T-helper 1 cell treated with Interleukin-12 subunit alpha and Interleukin-12 subunit beta and Interleukin-4 antibody, amounts not matched to agents 30 μg/mL and 1 μg/mL, for 36 hours (primary cell): ENCODE measurements at regions not wholly inside any gene's neighbourhood (a gene's known extent, or its start where the extent isn't known, plus 50 kb on each side); places are given as distances from the start of the nearest gene placed in this dataset.
"Not testable (repeated sequence)": the region's sequence is repeated elsewhere in the genome, so short reads cannot be mapped to it uniquely, and the experiment has no call there.

Experiments used
- H3K27ac Mint-ChIP-seq: one replicate; pipeline ENCODE4 v1.8.0; 2021; ENCODE audit warnings: mild to moderate bottlenecking, mixed read lengths
- H3K27me3 Mint-ChIP-seq: one replicate; pipeline ENCODE4 v1.8.0; 2021; ENCODE audit warnings: low read depth, mixed read lengths
- H3K36me3 Mint-ChIP-seq: one replicate; pipeline ENCODE4 v1.8.0; 2021; ENCODE audit warnings: low read depth, mixed read lengths
- H3K4me1 Mint-ChIP-seq: one replicate; pipeline ENCODE4 v1.8.0; 2021; ENCODE audit warnings: low read depth, mixed read lengths
- H3K4me3 Mint-ChIP-seq: one replicate; pipeline ENCODE4 v1.8.0; 2021; ENCODE audit warnings: mild to moderate bottlenecking, moderate library complexity, mixed read lengths
- H3K9me3 Mint-ChIP-seq: one replicate; pipeline ENCODE4 v1.8.0; 2021; ENCODE audit warnings: mixed read lengths

GRCh38 chr1:93763704-93764365 lies 82.2 kb upstream of the BCAR3 start:
- no peaks in the 10 kb centered on the region for H3K36me3 Mint-ChIP-seq
- peaks cover 17% of the 10 kb centered on the region for H3K4me1 Mint-ChIP-seq
- H3K27me3 Mint-ChIP-seq: peaks cover 7% of the 10 kb centered on the region
- no peak overlapping the region for H3K27ac Mint-ChIP-seq
- H3K9me3 Mint-ChIP-seq: no peaks in the 10 kb centered on the region
- H3K4me3 Mint-ChIP-seq: no peak overlapping the region

- H3K4me3 Mint-ChIP-seq: no peak overlapping the region
- H3K9me3 Mint-ChIP-seq: no peaks in the 10 kb centered on the region
- no peaks in the 10 kb centered on the region for H3K36me3 Mint-ChIP-seq
- peak overlapping the region; percentile 60 for H3K27ac Mint-ChIP-seq
- no peaks in the 10 kb centered on the region for H3K27me3 Mint-ChIP-seq
- peaks cover 20% of the 10 kb centered on the region for H3K4me1 Mint-ChIP-seq
Measured at GRCh38 chr1:93758842-93759515, 77.3 kb upstream of the BCAR3 start.

GRCh38 chr1:93757256-93758036 lies 75.8 kb upstream of the BCAR3 start:
- Mint-ChIP-seq H3K4me3 (no peak overlapping the region), H3K36me3 (no peaks in the 10 kb centered on the region), H3K4me1 (peaks cover 23% of the 10 kb centered on the region), H3K9me3 (no peaks in the 10 kb centered on the region), H3K27me3 (no peaks in the 10 kb centered on the region), H3K27ac (no peak overlapping the region)

- Mint-ChIP-seq H3K4me3 (no peak overlapping the region), H3K27me3 (no peaks in the 10 kb centered on the region), H3K27ac (no peak overlapping the region), H3K36me3 (no peaks in the 10 kb centered on the region), H3K9me3 (no peaks in the 10 kb centered on the region), H3K4me1 (peaks cover 21% of the 10 kb centered on the region)
Measured at GRCh38 chr1:93756657-93757056, 75.0 kb upstream of the BCAR3 start.

GRCh38 chr1:93755251-93755715 lies 73.6 kb upstream of the BCAR3 start:
- H3K27ac Mint-ChIP-seq, H3K27me3 Mint-ChIP-seq, H3K9me3 Mint-ChIP-seq, H3K4me3 Mint-ChIP-seq, H3K36me3 Mint-ChIP-seq: not testable (repeated sequence)
- H3K4me1 Mint-ChIP-seq: peaks cover 21% of the 10 kb centered on the region

GRCh38 chr1:93753791-93754763 lies 72.4 kb upstream of the BCAR3 start:
- no peak overlapping the region for H3K4me3 Mint-ChIP-seq
- no peaks in the 10 kb centered on the region for H3K36me3 Mint-ChIP-seq
- peak overlapping the region; percentile 11 for H3K27ac Mint-ChIP-seq
- H3K4me1 Mint-ChIP-seq: peaks cover 22% of the 10 kb centered on the region
- no peaks in the 10 kb centered on the region for H3K9me3 Mint-ChIP-seq
- H3K27me3 Mint-ChIP-seq: no peaks in the 10 kb centered on the region

- peaks cover 5% of the 10 kb centered on the region for H3K36me3 Mint-ChIP-seq
- no peak overlapping the region for H3K27ac Mint-ChIP-seq
- peaks cover 19% of the 10 kb centered on the region for H3K4me1 Mint-ChIP-seq
- H3K27me3 Mint-ChIP-seq: peaks cover 4% of the 10 kb centered on the region
- H3K9me3 Mint-ChIP-seq: peaks cover 9% of the 10 kb centered on the region
- no peak overlapping the region for H3K4me3 Mint-ChIP-seq
Measured at GRCh38 chr1:93751377-93752250, 70.0 kb upstream of the BCAR3 start.

- Mint-ChIP-seq H3K27ac (no peak overlapping the region), H3K36me3 (peaks cover 6% of the 10 kb centered on the region), H3K4me3 (no peak overlapping the region), H3K4me1 (peaks cover 20% of the 10 kb centered on the region), H3K27me3 (peaks cover 4% of the 10 kb centered on the region), H3K9me3 (peaks cover 9% of the 10 kb centered on the region)
Measured at GRCh38 chr1:93750955-93751354, 69.3 kb upstream of the BCAR3 start.

GRCh38 chr1:93749894-93750301 lies 68.3 kb upstream of the BCAR3 start:
- Mint-ChIP-seq H3K9me3 (peaks cover 9% of the 10 kb centered on the region), H3K36me3 (peaks cover 6% of the 10 kb centered on the region), H3K27me3 (peaks cover 4% of the 10 kb centered on the region), H3K27ac (no peak overlapping the region), H3K4me3 (no peak overlapping the region), H3K4me1 (peaks cover 30% of the 10 kb centered on the region)

- peaks cover 34% of the 10 kb centered on the region for H3K4me1 Mint-ChIP-seq
- no peak overlapping the region for H3K4me3 Mint-ChIP-seq
- peaks cover 6% of the 10 kb centered on the region for H3K36me3 Mint-ChIP-seq
- H3K27ac Mint-ChIP-seq: no peak overlapping the region
- peaks cover 4% of the 10 kb centered on the region for H3K27me3 Mint-ChIP-seq
- H3K9me3 Mint-ChIP-seq: peaks cover 9% of the 10 kb centered on the region
Measured at GRCh38 chr1:93749487-93749886, 67.8 kb upstream of the BCAR3 start.

GRCh38 chr1:93746021-93746812 lies 64.6 kb upstream of the BCAR3 start:
- Mint-ChIP-seq H3K4me3 (no peak overlapping the region), H3K27ac (no peak overlapping the region)

GRCh38 chr1:93744299-93744988 lies 62.8 kb upstream of the BCAR3 start:
- peak overlapping the region; percentile 27 for H3K27ac Mint-ChIP-seq
- H3K36me3 Mint-ChIP-seq: peaks cover 6% of the 10 kb centered on the region
- peaks cover 9% of the 10 kb centered on the region for H3K9me3 Mint-ChIP-seq
- H3K4me3 Mint-ChIP-seq: no peak overlapping the region
- H3K4me1 Mint-ChIP-seq: peaks cover 21% of the 10 kb centered on the region
- peaks cover 4% of the 10 kb centered on the region for H3K27me3 Mint-ChIP-seq

More at GRCh38 chr1:93746021-93746812, 64.6 kb upstream of the BCAR3 start:
- Mint-ChIP-seq H3K27me3 (peaks cover 4% of the 10 kb centered on the region), H3K4me1 (peaks cover 26% of the 10 kb centered on the region), H3K36me3 (peaks cover 6% of the 10 kb centered on the region), H3K9me3 (peaks cover 9% of the 10 kb centered on the region)
